Right renal pelvis (tissue), 4 donors: ENCODE measurements at regions not wholly inside any gene's neighbourhood (a gene's known extent, or its start where the extent isn't known, plus 50 kb on each side); places are given as distances from the start of the nearest gene placed in this dataset.

Source experiments
- DNase-seq, 4 donors: peaks; one replicate each; pipeline ENCODE4 v3.0.0-alpha.2; 2013; ENCODE audit warnings: low read depth in 4 of 4, low spot score in 3 of 4, missing footprints in 1 of 4

GRCh38 chr5:117869596-117869995 is 1118.8 kb downstream of the DTWD2 start:
- DNase-seq: no peak

GRCh38 chr5:117863586-117864296 is 1124.6 kb downstream of the DTWD2 start:
- DNase-seq: no peak

- DNase-seq: no peak
Observed at GRCh38 chr5:117860550-117860949, 1127.8 kb downstream of the DTWD2 start.

- DNase-seq: no peak
Observed at GRCh38 chr5:117859176-117859575, 1129.2 kb downstream of the DTWD2 start.

- DNase-seq: no peak
Observed at GRCh38 chr5:117856713-117857112, 1131.6 kb downstream of the DTWD2 start.

GRCh38 chr5:117837786-117838185 is 1150.6 kb downstream of the DTWD2 start:
- no peak for DNase-seq

GRCh38 chr5:117833691-117834090 is 1154.7 kb downstream of the DTWD2 start:
- no peak for DNase-seq

GRCh38 chr5:117829646-117830045 is 1158.7 kb downstream of the DTWD2 start:
- DNase-seq: no peak

GRCh38 chr5:117813850-117814249 is 1174.5 kb downstream of the DTWD2 start:
- no peak for DNase-seq

- no peak for DNase-seq
Observed at GRCh38 chr5:117812861-117813260, 1175.5 kb downstream of the DTWD2 start.

- no peak for DNase-seq
Observed at GRCh38 chr5:117809251-117809650, 1179.1 kb downstream of the DTWD2 start.

GRCh38 chr5:117805058-117805457 is 1183.3 kb downstream of the DTWD2 start:
- DNase-seq: no peak

- no peak for DNase-seq
Observed at GRCh38 chr5:117803533-117803932, 1184.8 kb downstream of the DTWD2 start.

- DNase-seq: no peak
Observed at GRCh38 chr5:117801583-117801982, 1186.8 kb downstream of the DTWD2 start.

GRCh38 chr5:117800261-117800660 is 1188.1 kb downstream of the DTWD2 start:
- no peak for DNase-seq

GRCh38 chr5:117794847-117795246 is 1193.5 kb downstream of the DTWD2 start:
- no peak for DNase-seq

- no peak for DNase-seq
Observed at GRCh38 chr5:117793963-117794362, 1194.4 kb downstream of the DTWD2 start.

GRCh38 chr5:117792476-117792875 is 1195.9 kb downstream of the DTWD2 start:
- no peak for DNase-seq

GRCh38 chr5:117788596-117788995 is 1199.8 kb downstream of the DTWD2 start:
- no peak for DNase-seq

GRCh38 chr5:117779171-117779570 is 1204.5 kb upstream of the SEMA6A start:
- DNase-seq: no peak

- no peak for DNase-seq
Observed at GRCh38 chr5:117776977-117777376, 1202.4 kb upstream of the SEMA6A start.

- DNase-seq: no peak
Observed at GRCh38 chr5:117769877-117770276, 1195.3 kb upstream of the SEMA6A start.

- DNase-seq: no peak
Observed at GRCh38 chr5:117763271-117763670, 1188.6 kb upstream of the SEMA6A start.
